HG03342 (cell line): ENCODE measurements at regions not wholly inside any gene's neighbourhood (a gene's known extent, or its start where the extent isn't known, plus 50 kb on each side); places are given as distances from the start of the nearest gene placed in this dataset.

Source experiments
- ATAC-seq: cut with Tn5 transposase; IDR thresholded peaks from one replicate; pipeline ENCODE4 v1.9.1; 2021; ENCODE audit warnings: mild to moderate bottlenecking, moderate library complexity; ENCODE audit not compliant: unreplicated experiment

DNA sequence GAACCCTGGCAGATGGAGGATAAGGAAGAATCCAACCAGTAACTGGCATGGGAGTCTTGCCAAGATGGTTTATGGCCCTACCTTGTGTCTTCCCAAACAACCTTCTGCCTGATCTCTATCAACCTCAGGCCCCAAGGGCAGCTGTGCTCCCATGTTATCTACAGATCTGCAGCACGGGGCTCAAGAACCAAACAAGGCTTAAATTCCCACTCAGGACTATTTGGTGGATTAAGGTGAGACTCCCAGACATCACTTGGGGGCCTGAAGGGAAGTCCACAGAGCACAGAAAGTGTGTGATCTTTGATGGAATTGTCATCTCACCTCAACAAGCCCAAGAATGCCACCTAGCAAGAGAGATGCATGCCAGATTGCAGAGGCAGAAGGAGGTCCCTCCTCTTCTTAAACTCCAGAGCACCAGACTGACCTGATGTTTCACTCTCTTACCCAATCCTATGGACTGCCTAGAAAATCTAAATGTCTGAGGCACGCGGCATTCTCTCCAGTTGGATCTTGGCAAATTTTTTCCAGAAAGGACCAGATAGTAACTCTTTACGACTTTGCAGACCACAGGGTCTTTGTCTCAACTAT is 759.5 kb upstream of the TBX3 start:
- ATAC-seq = no peak

DNA sequence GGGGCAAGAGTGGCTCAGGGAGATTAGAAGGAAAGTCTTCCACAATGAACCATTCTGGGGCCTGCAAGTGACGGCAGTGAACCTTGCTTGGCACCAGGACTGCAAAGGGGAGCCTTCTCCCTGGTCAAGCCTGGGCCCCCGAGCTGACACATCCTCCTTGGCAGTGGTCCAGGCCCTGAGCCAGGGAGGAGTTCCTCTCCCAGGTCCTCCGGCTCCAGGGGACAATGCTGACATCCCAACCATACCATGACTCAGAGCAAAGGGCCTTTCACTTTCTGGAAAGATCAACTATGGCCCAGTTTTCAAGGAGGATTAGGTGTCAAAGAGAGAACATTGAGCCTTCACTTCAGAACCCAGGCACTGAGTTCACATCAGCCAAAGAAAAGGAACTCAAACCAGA is 756.5 kb upstream of the TBX3 start:
- ATAC-seq = no peak

DNA sequence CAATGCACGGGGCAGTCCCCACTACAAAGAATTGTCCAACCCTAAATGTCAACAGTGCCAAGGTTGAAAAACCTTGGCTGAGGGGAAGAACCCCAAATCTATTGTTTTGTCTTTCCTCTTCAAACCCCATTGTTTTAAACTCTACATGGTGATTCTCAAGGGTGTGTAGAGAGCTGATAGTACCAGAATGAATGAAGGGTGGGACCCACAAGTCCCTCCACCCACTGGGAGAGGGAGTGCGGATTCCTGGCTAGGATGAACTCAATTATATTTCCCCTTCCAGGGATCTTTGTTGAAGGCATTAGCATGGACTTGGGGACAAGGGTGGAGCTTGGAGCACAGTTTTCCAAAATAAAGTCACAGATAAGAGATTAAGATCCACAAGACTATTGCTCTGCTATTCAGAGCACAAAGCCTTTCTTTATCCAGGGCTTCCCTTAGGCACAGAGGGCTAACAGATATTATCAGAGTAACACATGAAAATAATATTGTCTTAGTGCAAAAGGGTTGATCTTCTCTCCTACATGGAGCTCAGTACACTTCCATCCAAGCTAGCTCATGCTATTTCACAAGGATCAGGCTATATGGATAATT is 755.1 kb upstream of the TBX3 start:
- ATAC-seq = no peak

DNA sequence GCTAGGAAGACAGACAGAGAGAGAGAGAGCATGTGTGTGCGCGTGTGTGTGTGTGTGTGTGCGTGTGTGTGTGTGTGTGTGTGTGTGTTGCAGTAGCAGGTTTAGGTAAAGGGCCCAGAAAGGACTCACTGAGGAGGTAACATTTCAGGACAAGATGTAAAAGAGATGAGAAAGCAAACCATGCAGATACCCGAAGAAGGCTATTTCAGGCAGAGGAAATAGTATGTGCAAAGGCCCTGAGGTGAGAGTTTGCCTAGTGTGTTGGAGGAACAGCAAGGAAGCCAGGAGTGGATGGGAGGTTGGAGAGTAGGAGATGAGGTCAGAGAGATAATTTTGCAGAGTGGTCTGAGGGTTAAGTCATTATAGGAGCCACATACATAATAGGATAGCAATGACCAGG is 754.3 kb upstream of the TBX3 start:
- no peak for ATAC-seq

DNA sequence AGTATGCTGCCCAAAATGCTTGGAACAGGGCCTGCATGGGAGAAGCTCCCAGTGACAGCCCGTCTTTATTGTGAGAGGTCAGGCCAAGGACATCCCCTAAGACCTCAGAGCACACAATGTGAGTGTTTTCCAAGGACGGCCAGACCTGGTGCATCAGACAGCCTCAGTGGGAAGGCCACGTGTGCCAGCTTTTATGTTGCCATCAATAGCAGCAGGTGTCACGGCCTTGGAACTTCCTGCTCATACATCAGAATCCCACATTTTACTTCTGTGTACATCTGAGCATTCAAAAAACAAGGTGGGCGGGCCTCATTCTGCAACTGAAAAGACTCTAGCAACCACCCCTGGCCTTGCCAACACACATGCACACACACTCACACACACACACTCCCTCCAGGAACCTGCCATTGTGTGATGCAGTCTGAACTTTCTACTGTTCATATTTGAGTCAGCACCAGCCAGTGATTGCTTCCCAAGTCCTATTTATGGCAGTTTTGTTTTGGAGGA is 753.1 kb upstream of the TBX3 start:
- no peak for ATAC-seq

DNA sequence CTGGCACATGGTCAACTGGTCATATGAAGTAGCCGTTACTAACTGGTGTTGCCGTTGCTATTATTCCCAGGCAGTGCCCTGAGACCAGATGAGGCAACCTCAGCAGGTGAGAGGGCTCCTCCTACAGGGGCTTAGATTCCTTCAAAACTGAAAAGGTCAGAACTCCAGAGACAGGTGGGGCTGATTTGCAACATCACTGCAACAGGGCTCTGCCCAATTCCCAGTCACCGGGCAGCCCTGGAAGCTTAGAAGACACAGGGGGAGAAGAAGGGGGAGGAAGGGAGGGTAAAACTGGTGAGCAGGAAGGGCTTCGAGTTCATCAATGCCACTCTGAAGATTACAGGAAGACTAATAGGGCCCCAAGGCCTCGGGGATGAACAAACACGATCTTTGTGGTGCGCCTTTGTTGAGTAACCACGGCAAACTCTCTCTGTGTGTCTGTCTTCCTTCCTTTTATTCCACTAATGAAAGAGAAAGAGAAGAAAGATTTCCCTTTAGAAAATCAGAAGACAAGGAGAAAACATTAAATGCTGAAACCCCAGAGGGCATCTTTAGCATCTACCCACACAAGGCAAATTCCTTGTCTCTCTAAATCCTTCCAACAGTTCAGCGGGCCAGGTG is 749.1 kb upstream of the TBX3 start:
- no peak for ATAC-seq

DNA sequence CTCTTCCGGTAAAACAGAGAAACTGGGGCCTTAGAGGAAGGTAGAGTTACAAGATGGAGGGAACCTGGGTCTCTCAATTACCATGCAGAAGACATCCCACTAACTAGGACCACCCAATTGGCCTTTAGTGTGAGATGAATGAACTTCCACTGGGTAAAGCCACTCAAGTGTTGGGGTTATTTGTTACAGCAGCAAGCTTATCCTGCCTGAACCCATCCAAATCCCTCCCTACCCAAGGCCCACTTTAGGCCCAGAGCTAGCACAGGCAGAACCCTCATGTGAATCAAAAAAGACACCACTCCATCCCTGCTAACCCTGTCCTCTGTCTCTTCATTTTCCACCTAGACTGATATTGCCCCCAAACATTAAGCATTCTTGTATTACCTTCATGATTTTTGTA is 746.7 kb upstream of the TBX3 start:
- no peak for ATAC-seq

DNA sequence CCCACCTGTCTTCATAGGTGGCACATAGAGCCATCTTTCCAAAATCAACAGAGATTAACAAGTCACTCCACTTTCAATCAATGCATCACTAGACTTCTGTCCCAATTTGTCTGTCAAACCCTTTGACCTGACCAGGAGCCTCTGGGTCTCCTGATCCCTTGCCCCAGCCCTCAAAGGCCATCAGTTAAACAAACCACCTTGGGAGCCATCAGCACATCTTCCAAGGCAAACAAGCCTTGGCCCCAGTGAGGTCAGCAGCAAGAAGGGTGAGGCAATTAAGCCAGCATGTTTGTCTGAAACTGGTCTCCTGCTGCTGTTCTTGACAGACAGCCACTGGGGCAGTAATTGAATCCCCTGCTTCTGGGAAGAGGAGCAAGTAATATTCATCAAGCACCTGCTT is 742.8 kb upstream of the TBX3 start:
- no peak for ATAC-seq

DNA sequence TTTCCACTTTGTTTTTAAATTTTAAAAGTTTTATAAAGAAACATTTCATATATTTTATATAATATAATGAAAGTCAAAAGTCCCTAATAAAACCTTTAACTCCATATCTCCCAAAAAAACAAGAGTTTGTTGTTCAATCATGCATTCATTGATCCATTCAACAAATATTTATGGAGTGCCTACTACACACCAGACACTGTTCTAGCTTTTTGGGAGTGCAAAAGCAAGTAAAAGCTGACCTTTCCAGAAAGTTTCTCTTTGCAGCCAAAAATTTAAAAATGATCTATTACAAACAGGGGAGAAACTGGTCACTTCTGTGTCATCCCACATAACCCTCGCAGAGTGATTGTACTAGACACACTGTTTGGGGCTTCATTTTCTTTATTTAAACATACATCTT is 740.0 kb upstream of the TBX3 start:
- no peak for ATAC-seq

DNA sequence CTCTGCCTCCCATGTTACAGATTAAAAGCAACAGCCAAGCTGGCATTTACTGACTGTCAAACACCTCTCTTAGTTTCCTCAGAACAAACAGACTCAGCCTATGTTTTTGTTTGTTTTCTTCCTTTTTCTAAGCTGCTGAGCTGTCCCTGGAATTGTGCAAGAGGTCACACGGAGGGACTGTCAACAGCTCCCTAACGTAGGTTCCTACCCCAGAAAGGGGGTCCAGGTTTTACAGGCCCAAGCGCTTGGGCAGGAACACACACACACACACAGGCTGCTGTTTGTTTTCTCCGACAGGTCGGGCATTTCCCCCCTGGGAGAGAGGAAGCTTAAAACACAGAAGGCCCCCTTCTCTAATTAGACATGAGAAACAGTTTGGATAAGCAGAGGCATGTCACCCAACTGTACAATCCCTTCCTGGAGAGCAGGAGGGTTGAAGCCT is 739.6 kb upstream of the TBX3 start:
- ATAC-seq = no peak

DNA sequence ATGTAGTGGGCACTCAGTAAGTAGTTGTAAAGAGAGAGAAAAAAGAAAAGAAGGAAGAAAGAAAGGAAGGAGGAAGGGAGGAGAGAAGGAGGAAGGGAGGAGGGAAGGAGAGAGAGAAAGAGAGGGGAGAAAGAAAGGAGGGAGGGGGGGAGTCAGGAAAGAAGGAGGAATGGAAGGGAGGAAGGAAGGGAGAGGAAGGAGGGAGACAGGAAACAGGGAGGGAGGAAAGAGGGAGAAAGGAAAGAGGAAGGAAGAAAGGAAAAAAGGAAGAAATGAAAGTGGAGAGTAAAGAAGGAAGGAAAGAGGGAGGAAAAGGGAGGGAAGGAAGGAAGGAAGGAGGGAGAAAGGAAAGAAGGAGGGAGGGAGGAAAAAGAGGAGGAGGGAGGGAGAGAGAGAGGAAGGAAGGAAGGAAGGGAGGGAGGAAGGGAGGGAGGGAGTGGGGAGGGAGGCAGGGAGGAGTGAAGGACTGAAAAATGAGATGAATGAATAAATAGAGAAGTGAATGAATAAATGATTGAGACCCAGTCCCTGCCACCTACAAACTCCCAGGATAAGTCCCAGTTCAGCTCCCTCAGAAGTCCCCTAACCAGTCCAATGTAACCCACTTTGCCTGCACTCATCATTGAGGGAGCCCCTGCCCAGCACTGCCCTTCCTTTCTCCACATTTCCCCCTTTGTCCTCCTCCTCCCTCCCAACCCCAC is 739.0 kb upstream of the TBX3 start:
- no peak for ATAC-seq

DNA sequence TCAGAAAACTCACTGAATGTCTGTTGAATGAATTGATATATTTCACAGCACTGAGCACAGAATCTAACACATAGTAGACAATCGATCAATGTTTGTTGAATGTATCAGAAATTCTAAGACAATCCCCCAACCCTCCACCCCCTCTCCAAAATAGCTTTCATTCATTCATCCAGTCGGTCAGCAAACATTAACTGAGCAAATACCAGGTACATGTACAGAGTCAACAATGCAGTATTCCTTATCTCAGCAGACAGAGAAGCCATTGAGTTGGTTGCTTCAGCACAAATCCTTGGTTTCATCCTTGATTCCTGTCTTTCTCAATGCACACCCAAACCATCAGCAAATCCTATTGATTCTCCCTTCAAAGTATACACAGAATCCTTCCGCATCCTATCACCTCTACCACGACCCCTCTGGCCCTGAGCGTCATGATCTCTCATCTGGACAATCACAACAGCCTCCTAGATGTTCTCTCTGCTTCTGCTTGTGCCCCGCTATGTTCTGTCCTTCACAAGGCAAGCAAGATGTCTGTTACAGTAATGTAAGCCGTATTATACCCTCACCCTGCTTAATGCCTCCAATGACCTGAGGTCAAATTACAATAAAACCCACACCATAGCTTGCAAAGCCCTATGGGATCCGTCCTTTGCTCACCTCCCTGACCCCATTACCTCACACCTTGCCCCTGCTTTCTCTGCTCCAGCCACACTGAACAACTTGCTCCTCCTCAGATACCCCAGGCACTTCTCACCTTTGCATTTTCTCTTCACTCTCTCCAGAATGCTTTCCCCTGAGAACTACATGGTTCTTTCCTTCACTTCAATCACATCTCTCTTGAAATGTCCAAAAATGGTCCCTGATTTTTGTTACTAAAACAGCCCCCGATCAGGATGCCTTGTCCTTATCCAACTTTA is 738.1 kb upstream of the TBX3 start:
- no peak for ATAC-seq

DNA sequence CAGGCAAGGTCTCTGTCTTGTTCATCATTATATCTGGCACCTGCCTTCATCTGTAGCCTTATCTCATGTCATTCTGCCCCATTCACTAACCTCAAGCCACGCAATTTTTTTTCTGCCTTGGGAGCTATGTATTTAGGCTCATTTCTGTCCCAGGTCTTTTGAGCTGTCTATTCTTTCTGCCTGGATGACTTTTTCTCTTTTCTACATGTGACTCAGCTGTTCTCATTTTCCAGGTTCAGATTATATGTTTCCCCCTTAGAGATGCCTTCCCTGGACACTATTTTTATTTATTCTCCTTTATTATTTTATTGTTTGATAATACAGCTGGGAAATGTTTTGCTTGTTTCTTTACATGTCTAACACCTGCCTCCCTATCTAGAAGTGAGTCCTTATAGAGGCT is 737.4 kb upstream of the TBX3 start:
- no peak for ATAC-seq

DNA sequence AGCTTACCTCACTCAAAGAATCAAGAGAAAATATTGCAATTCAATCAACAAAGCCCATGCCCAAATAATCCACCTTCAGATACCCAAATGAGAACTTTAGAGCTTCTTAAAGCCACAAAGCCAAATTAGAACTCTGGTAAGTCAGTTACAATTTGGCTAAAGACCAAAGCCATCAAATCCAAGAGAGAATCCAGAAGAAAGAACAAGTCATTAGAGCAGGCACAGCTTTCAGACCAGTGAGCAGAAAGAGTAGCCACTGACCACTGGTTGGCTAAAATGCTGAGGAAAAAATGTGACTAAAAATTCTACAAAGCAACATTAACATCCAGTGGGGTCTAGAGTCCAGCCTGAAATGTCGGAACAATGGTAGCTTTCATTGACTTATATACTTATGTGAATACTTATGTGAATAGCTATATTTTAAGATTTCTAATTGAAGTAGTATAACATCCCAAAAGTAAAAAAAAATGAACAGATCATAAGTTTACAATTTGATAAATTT is 735.2 kb upstream of the TBX3 start:
- no peak for ATAC-seq

DNA sequence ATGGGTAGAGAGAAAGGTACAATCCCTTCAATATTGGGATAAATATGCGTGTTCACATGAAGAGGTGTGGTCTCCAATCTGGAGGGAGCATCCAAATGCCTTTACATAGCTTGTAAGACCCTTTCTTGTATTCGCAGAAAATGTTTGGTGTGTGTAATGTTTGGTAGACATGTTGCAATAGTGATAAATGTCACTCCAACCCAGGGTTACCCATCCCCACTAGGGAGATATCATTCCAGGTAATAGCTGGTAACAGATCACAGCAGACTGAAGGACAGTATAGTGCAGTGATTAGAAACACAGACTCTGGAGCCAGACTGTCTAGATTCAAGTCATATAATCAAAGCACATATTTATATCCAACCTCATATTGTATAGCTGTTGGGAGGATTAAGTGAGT is 733.6 kb upstream of the TBX3 start:
- ATAC-seq = no peak

DNA sequence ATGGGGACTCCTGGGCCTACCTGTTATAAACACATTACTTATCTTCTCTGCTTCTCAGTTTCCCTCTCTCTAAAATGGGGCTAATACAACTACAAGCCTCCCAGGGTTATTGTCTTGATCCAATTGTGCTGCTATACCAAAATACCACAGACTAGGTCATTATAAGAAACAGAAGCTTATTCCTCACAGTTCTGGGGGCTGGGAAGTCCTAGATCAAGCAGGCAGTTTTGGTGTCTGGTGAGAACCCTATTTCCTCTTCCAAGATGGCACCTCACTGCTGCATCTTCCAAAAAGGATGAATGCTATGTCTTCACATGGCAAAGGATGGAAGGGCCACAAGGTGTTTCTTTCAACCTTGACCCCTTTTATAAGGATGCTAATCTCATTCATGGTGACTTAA is 732.9 kb upstream of the TBX3 start:
- no peak for ATAC-seq

DNA sequence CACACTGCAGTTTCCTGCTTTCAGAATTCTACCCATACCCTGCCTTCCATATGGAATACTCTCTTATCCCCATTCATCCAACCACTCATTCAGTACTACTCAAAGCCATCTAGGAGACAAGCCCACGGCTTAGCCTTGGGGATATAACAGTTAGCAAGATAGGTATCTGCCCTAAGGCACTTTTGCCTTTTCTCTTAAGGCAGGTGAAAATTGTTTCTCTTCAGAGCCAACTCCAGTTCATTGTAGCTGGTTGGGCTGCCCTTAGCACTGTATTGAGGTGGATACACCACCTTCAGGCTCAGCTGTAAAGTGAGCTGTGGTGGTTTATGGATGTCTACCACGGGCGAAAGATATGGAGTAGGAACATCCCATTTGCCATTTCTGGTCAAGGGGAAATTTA is 729.7 kb upstream of the TBX3 start:
- ATAC-seq = no peak

DNA sequence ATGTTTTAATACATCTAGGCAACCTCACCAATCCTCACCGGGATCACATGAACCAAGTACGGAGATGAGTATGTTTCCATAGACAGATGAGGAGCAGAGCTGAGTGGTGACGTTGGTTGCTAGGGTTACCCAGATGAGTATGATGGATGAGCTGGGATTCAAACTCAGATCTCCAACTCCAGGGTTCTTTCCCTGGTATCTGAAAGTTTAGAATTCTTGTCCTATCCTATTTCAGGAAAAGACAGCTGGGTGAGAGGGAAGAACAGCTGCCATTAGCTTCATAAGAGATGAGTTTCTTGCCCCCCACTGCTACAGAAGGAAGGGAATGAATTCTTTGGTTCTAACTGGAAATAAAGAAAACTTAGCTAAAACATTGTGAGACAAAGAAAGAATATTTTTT is 728.9 kb upstream of the TBX3 start:
- ATAC-seq = no peak

DNA sequence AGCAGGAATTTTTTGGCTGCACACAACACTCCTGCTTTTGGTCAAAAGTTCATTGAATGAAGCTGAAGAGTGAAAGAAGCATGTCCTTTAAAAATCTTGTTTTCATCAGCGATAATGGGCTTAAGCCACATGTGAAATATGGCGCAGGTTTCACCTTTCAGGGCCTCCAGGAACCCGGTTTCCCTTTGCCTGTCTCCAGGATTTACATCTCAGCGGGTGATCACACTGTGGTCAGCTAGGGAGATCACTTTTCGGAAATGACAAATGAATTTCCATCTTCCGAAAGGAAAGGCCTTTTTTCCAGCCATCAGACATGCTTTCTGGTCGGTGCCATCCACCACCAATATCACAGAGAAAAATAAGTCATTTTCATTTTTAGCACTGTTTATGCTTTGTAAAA is 727.1 kb upstream of the TBX3 start:
- ATAC-seq = no peak

DNA sequence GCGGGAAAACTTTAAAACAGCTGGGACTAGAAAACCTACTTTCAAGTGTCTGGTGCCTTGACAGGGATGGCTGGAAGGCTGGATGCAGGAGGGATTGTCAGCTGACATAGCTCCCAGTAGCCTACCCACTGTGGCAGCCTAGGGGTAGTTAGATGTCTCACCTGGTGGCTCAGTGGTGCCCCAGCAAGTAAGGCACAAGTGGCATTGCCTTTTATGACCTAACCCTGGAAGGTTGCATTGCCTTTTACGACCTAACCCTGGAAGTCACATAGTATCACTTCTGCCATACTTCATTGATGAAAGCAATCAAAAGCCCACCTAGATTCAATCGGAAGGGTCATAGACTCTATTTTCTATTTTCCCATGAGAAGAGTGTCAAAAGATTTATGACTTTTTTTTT is 724.7 kb upstream of the TBX3 start:
- ATAC-seq = no peak

DNA sequence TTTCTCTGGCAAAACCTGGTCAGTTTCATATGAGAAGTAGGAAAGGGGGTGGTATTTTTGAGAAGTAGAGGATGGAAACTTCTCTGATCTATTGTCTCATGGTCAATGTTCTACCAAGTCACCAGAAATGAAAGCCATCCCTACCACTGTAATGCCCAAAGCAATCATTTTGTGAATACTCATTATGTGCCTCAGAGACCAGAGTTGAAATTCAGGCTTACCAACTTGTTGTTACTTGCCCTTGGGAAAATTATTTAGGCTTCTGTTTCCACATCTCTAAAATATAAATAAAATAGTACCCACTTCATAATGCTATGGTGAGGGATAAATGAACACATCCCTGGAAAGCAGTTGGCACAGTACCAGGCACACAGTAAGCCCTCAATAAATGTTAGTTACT is 723.7 kb upstream of the TBX3 start:
- no peak for ATAC-seq
